ENCODE measurements at regions not wholly inside any gene's neighbourhood (a gene's known extent, or its start where the extent isn't known, plus 50 kb on each side); places are given as distances from the start of the nearest gene placed in this dataset.
"Not testable (repeated sequence)": the region's sequence is repeated elsewhere in the genome, so short reads cannot be mapped to it uniquely, and the experiment has no call there.

DNA sequence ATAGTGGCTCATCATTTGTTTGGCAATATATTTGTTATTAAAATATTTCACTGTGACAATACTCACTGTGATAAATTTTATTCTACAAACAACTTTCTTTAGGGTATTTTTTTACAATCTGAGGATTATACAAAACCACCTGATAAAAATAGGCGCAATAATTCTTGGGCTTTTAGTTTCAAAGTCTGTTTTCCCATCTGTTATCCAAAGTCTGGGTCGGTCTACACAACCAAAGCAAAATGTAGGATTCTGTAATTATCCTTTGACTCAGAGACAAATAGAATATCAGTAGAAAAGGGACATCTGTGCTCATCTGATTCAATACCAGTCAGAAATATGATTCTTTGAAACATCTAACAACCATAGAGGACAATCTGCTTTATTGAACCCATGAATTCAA is 271.8 kb upstream of the AMIGO2 start:
- Histone ChIP-seq H3K4me3 (ENCODE audit: extremely low read depth, insufficient read depth, low read length, poor library complexity, severe bottlenecking) (no peak overlapping the region), H3K36me3 (ENCODE audit: control insufficient read depth, insufficient read depth, low read length) (no peaks in the 10 kb centered on the region), H3K9me3 (ENCODE audit: control insufficient read depth, low read length) (no peaks in the 10 kb centered on the region), H3K4me1 (ENCODE audit: control insufficient read depth, insufficient read depth, low read length, poor library complexity, severe bottlenecking) (no peaks in the 10 kb centered on the region), H3K27ac (ENCODE audit: low read depth, low read length, severe bottlenecking) (no peak overlapping the region)
- 100% methylated on average over 1 of the region's 2 CpGs; no CpG with 5 or more reads in 1 of the 2 experiments for WGBS, 2 experiments (ENCODE audit: insufficient coverage in 2 of 2)

- no peak overlapping the region for H3K27ac ChIP-seq (ENCODE audit: low read depth, low read length, severe bottlenecking)
- no peaks in the 10 kb centered on the region for H3K4me1 ChIP-seq (ENCODE audit: control insufficient read depth, insufficient read depth, low read length, poor library complexity, severe bottlenecking)
- H3K9me3 ChIP-seq (ENCODE audit: control insufficient read depth, low read length): no peaks in the 10 kb centered on the region
- H3K4me3 ChIP-seq (ENCODE audit: extremely low read depth, insufficient read depth, low read length, poor library complexity, severe bottlenecking): no peak overlapping the region
- H3K36me3 ChIP-seq (ENCODE audit: control insufficient read depth, insufficient read depth, low read length): no peaks in the 10 kb centered on the region
Observed at GRCh38 chr12:47350062-47350408, 270.3 kb upstream of the AMIGO2 start.

DNA sequence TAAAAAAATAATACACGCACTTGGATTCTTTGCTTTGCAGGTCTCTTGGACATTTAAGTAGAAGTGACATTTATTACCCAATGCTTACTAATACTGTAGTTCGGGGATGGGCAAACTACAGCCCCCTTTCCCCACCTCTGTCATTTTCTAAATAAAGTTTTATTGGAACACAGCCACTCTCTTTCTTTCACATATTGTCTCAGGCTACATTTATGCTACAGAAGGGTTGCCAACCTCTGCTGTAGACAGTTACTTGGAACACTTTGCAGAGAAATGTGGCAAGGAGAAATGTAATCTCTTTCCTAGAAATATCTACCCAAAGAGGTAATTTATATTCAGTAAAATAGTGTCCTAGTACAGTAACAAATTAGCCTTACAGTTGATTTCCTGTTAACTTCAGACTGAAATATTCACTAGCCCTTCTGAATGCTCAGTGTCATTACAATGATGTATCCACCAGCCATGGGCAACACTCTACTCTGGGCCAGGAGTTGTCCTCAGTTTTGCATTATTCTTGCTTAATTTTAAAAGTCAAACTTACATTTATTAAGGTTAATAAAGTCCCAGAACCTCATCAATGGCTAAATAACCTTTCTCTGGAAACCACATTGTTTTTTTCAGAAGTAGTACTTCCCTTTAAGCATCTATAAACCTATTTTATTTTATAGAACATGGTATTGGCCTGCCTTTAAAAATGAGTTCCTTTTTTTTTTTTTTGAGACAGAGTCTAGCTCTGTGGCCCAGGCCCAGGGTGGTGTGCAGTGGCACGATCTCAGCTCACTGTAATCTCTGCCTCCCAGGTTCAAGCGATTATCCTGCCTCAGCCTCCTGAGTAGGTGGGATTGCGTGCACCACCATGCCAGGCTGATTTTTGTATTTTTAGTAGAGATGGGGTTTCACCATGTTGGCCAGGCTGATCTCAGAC is 269.6 kb upstream of the AMIGO2 start:
- Histone ChIP-seq H3K36me3 (ENCODE audit: control insufficient read depth, insufficient read depth, low read length) (no peaks in the 10 kb centered on the region), H3K4me3 (ENCODE audit: extremely low read depth, insufficient read depth, low read length, poor library complexity, severe bottlenecking) (no peak overlapping the region), H3K27ac (ENCODE audit: low read depth, low read length, severe bottlenecking) (no peak overlapping the region), H3K9me3 (ENCODE audit: control insufficient read depth, low read length) (no peaks in the 10 kb centered on the region), H3K4me1 (ENCODE audit: control insufficient read depth, insufficient read depth, low read length, poor library complexity, severe bottlenecking) (no peaks in the 10 kb centered on the region)
- 89 to 95% methylated on average over 2 to 3 of the region's 5 CpGs for WGBS, 2 experiments (ENCODE audit: insufficient coverage in 2 of 2)

DNA sequence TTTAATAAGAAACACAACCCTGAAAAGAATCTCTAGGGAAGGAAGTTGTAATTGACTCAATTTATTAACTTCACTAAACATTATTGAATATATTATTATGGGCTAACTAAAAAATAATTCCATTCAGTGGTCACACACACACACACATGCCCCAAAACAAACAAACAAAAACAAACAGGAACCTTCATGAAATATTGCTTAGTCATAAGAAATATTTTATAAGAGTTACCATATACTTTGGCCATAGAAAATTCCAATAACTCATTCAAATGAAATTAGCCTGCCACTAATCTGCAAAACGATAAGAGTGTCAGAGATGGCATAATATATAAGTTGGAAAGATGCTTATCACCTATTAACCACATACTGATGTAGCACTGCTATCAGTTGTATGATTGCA is 268.4 kb upstream of the AMIGO2 start:
- H3K27ac ChIP-seq (ENCODE audit: low read depth, low read length, severe bottlenecking): no peak overlapping the region
- H3K4me1 ChIP-seq (ENCODE audit: control insufficient read depth, insufficient read depth, low read length, poor library complexity, severe bottlenecking): no peaks in the 10 kb centered on the region
- H3K4me3 ChIP-seq (ENCODE audit: extremely low read depth, insufficient read depth, low read length, poor library complexity, severe bottlenecking): no peak overlapping the region
- no peaks in the 10 kb centered on the region for H3K36me3 ChIP-seq (ENCODE audit: control insufficient read depth, insufficient read depth, low read length)
- no CpG with 5 or more reads among the region's 1 CpG for WGBS, 2 experiments (ENCODE audit: insufficient coverage in 2 of 2)
- no peaks in the 10 kb centered on the region for H3K9me3 ChIP-seq (ENCODE audit: control insufficient read depth, low read length)

DNA sequence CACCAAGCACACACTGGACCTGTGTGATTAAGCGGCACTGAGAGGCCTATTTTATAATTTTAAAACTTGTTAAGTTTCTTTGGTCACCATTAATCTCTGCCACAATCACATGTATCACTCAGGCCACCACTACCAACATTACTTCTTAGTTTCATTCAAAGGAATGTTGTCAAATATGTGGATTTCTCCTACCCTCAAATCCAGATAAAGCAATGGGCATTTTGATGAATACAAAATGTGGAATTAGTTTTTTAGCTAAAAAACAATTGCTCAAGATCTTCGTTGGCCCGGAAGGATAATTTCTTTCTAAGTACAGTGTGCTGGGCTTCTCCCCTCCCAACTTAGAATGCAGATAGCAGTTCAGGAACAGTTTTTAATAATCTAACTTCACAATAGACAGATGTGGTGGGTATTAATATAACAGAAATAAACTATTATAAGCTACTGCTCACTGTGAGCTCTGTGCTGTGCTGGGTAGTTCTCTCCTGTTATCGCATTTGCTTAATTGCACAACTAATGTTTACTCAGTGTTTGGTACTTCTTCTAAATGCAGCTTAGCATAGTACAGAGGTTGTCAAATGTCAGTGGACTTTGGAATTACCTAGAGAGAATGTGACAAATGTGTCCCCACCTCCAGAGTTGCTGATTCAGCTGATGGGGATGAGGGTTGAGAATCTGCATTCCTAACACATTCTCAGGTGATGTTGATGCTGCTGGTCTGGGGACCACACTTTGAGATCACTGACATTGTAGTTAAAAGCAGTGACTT is 266.7 kb upstream of the AMIGO2 start:
- Histone ChIP-seq H3K36me3 (ENCODE audit: control insufficient read depth, insufficient read depth, low read length) (no peaks in the 10 kb centered on the region), H3K4me1 (ENCODE audit: control insufficient read depth, insufficient read depth, low read length, poor library complexity, severe bottlenecking) (no peaks in the 10 kb centered on the region), H3K9me3 (ENCODE audit: control insufficient read depth, low read length) (no peaks in the 10 kb centered on the region), H3K4me3 (ENCODE audit: extremely low read depth, insufficient read depth, low read length, poor library complexity, severe bottlenecking) (no peak overlapping the region), H3K27ac (ENCODE audit: low read depth, low read length, severe bottlenecking) (no peak overlapping the region)
- WGBS, 2 experiments (ENCODE audit: insufficient coverage in 2 of 2): 100% methylated on average over 1 of the region's 4 CpGs; no CpG with 5 or more reads in 1 of the 2 experiments

DNA sequence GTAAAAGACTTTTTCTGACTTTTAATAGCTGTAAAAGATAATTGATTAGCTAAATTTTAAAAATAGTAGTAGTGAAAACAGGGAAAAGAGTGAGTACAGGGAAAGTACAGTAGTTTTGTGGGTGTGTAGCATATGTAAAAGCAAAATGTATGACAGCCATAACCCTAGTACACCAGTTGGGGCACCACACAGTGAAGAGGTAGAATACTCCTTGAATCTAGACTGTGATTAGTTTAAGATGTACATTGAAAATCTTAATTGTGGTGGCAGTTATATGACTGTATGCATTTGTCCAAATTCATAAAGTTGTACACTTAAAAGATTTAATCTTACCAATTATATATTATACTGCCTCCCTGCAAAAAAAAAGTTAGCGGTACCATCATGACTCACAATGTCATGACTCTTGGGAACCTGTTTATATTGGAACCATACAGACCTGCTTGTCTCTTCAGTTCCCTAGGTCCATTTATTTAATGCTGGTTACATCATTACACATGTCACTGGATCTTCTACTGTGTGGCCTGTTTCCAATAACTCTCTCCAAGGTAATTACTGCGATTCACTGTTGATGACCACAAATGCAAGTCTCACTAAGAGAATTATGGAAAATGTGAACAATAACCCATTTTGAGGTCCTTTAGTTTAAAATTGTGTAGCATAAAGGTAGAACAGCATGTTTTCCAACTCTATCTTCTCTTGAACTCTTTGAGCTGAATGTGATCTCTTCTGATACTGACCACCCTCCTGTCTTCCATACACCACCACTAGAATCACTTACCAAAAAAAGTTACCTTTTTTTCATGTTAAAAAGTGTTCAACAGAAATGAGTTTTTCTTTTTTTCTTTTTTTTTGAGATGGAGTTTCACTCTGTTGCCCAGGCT is 264.2 kb upstream of the AMIGO2 start:
- no peak overlapping the region for H3K27ac ChIP-seq (ENCODE audit: low read depth, low read length, severe bottlenecking)
- no peaks in the 10 kb centered on the region for H3K36me3 ChIP-seq (ENCODE audit: control insufficient read depth, insufficient read depth, low read length)
- no peaks in the 10 kb centered on the region for H3K4me1 ChIP-seq (ENCODE audit: control insufficient read depth, insufficient read depth, low read length, poor library complexity, severe bottlenecking)
- WGBS, 2 experiments (ENCODE audit: insufficient coverage in 2 of 2): 89 to 95% methylated on average over 1 to 2 of the region's 2 CpGs
- no peaks in the 10 kb centered on the region for H3K9me3 ChIP-seq (ENCODE audit: control insufficient read depth, low read length)
- H3K4me3 ChIP-seq (ENCODE audit: extremely low read depth, insufficient read depth, low read length, poor library complexity, severe bottlenecking): no peak overlapping the region

DNA sequence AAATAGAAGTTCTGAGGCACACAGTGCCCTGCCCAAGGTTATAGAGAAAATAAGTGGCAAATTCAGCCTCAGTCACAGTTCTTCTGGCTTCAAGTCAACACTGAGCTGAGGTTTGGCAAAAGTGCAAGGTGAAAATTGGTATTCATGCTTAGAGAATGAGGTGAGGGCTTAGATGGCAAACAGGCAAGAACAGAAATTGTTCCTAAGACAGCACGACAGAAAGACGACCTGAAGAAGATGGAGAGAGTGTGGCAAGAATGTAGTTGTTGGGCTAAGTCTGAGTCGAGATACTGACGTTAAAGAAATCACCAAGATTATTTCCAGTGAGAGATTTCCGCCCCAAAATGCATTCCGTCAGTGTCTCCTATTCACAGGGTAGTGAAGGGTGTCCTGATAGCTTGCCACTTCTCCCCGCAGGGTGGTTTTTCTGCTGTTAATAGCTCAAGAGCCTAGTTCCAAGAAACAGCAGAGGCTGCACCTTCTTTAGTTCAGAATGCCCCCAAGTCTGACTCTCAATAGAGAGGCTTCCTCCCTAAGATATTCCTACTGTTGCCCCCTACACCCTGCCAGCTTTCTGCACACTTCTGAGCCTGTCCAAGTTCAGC is 260.8 kb upstream of the AMIGO2 start:
- no peak overlapping the region for H3K27ac ChIP-seq (ENCODE audit: low read depth, low read length, severe bottlenecking)
- no peaks in the 10 kb centered on the region for H3K9me3 ChIP-seq (ENCODE audit: control insufficient read depth, low read length)
- no peak overlapping the region for H3K4me3 ChIP-seq (ENCODE audit: extremely low read depth, insufficient read depth, low read length, poor library complexity, severe bottlenecking)
- H3K36me3 ChIP-seq (ENCODE audit: control insufficient read depth, insufficient read depth, low read length): no peaks in the 10 kb centered on the region
- no peaks in the 10 kb centered on the region for H3K4me1 ChIP-seq (ENCODE audit: control insufficient read depth, insufficient read depth, low read length, poor library complexity, severe bottlenecking)
- 89 to 95% methylated on average over 7 of the region's 7 CpGs for WGBS, 2 experiments (ENCODE audit: insufficient coverage in 2 of 2)

DNA sequence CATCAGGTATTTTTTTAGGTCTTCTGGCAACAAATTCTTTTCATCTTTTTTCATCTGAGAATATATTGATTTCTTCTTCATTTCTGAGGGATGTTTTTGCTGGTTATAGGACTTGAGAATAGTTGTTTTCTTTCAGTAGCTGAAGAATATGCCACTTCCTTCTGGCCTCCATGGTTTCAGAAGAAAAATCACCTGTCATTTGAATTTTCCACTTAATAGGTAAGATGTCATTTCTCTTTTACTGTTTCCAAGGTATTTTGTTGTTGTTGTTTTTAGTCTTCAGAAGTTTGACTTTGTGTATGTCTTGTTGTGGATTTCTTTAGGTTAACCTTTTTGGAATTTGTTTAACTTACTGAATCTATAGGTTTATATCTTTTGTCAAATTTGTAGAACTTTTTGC is 257.8 kb upstream of the AMIGO2 start:
- H3K27ac ChIP-seq (ENCODE audit: low read depth, low read length, severe bottlenecking): no peak overlapping the region
- H3K36me3 ChIP-seq (ENCODE audit: control insufficient read depth, insufficient read depth, low read length): no peaks in the 10 kb centered on the region
- no peaks in the 10 kb centered on the region for H3K9me3 ChIP-seq (ENCODE audit: control insufficient read depth, low read length)
- H3K4me3 ChIP-seq (ENCODE audit: extremely low read depth, insufficient read depth, low read length, poor library complexity, severe bottlenecking): no peak overlapping the region
- no peaks in the 10 kb centered on the region for H3K4me1 ChIP-seq (ENCODE audit: control insufficient read depth, insufficient read depth, low read length, poor library complexity, severe bottlenecking)

DNA sequence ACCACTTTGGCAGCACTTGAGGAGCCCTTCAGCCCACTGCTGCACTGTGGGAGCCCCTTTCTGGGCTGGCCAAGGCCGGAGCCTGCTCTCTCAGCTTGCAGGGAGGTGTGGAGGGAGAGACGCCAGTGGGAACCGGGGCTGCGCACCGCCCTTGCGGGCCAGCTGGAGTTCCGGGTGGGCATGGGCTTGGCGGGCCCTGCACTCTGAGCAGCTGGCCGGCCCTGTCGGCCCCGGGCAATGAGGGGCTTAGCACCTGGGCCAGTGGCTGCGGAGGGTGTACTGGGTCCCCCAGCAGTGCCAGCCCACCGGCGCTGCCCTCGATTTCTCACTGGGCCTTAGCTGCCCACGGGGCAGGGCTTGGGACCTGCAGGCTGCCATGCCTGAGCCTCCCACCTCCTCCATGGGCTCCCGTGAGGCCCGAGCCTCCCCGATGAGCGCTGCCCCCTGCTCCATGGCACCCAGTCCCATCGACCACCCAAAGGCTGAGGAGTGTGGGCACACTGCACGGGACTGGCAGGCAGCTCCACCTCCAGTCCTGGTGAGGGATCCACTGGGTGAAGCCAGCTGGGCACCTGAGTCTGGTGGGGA is 253.6 kb upstream of the AMIGO2 start:
- H3K9me3 ChIP-seq (ENCODE audit: control insufficient read depth, low read length): not testable (repeated sequence)
- WGBS, 2 experiments (ENCODE audit: insufficient coverage in 2 of 2): 76 to 82% methylated on average over 6 to 10 of the region's 22 CpGs

More for the DNA sequence above, 253.6 kb upstream of the AMIGO2 start:
- H3K27ac ChIP-seq (ENCODE audit: low read depth, low read length, severe bottlenecking); H3K36me3 ChIP-seq (ENCODE audit: control insufficient read depth, insufficient read depth, low read length); H3K4me3 ChIP-seq (ENCODE audit: extremely low read depth, insufficient read depth, low read length, poor library complexity, severe bottlenecking); H3K4me1 ChIP-seq (ENCODE audit: control insufficient read depth, insufficient read depth, low read length, poor library complexity, severe bottlenecking): not testable (repeated sequence)
